Skin epidermis (tissue), 12 donors: ENCODE measurements at regions not wholly inside any gene's neighbourhood (a gene's known extent, or its start where the extent isn't known, plus 50 kb on each side); places are given as distances from the start of the nearest gene placed in this dataset.
A peak's percentile ranks its signal among the peaks of the same experiment; 100 is the strongest.
"Not testable (repeated sequence)": the region's sequence is repeated elsewhere in the genome, so short reads cannot be mapped to it uniquely, and the experiment has no call there.

ENCODE experiments used
- H3K27ac ChIP-seq, 21 experiments: fragments of 200-600 bp; sonication (generic) in 11 of 21; one replicate each; pipeline ENCODE4 v1.5.0; 2020; ENCODE audit warnings: mild to moderate bottlenecking in 3 of 21, inconsistent platforms in 2 of 21, moderate library complexity in 2 of 21
- H3K4me3 ChIP-seq, 7 experiments: fragments of 200-600 bp; sonication (generic) in 2 of 7; one replicate each; pipeline ENCODE4 v1.5.0; 2020; ENCODE audit warnings: inconsistent platforms in 2 of 7, mild to moderate bottlenecking in 2 of 7, moderate library complexity in 1 of 7

DNA sequence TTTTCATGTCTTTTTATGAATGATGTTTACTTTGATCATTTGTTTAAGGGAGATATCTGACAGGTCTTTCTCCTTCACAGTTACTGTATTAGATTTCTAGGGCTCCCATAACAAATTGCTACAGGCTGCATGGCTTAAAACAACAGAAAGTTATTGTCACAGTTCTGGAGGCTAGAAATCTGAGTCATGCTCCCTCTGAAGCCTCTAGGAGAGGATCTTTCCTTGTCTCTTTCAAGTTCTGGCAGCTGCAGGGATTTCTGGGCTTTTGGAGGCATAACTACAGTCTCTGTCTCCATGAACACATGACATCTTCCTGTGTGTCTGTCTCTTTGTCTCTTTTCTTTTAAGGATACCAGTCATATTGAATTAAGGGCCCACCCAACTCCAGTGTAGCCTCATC is 557.3 kb upstream of the SEMA6A start:
- Histone ChIP-seq H3K4me3 (no peak overlapping the region), H3K27ac (peak overlapping the region in 6 of 21 experiments; percentile 3 to 25 (median 8))

DNA sequence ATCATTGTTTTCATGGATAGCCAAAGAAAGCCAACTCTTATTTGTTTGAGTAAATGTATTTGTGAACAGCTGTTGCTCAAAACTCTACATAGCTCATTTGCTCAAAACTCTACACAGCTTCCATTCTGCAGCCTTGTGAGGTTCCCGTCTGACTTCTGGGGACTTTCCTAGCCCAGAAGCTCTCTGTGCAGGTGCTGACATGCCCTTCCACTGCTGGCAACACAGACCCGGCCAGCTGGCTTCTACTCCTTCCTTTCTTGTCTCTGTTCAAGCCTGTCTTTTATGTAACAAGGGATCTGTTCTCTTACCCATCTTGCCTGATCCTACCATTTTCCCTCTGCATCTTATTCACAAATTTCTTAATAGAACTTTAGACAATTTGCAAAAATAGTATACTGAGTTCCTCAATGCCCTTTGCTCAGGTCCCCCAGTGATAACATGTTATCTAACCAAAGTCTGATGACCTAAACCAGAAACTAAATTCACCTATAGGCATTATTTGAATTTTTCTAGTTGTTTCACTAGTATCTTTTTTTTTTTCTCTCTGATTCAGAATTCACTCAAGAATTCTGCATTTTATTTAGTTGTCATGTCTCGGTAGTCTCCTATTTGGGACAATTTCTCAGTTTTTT is 556.5 kb upstream of the SEMA6A start:
- Histone ChIP-seq H3K4me3 (no peak overlapping the region), H3K27ac (peak overlapping the region in 6 of 21 experiments; percentile 3 to 24 (median 7))

- Histone ChIP-seq H3K4me3 (no peak overlapping the region), H3K27ac (no peak overlapping the region)
These were observed 543.9 kb upstream of the SEMA6A start for GRCh38 chr5:117118499-117118898.

- H3K4me3 ChIP-seq, H3K27ac ChIP-seq: not testable (repeated sequence)
These were observed 542.7 kb upstream of the SEMA6A start for GRCh38 chr5:117117314-117117713.

GRCh38 chr5:117110548-117110947 is 535.9 kb upstream of the SEMA6A start:
- Histone ChIP-seq H3K4me3 (no peak overlapping the region), H3K27ac (no peak overlapping the region)

DNA sequence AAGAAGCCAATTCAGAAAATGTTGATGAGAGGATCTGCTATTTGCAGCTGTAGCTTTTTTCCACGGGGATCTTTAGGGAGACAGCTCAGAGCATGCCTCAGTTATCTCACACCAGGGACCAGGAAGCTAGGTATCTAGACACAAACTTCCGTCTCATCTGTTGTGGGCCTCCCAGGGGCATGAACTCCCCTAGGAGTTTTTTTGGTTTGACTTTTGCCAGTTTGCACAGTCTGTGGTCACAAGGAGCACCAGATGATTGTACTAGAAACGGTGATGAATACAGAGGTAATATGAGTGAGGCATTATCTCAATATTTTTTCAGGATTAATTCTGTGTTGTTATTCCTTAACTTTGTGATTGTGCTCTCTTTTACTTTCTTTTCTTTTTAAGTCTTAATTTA is 533.2 kb upstream of the SEMA6A start:
- Histone ChIP-seq H3K4me3 (no peak overlapping the region), H3K27ac (no peak overlapping the region)

DNA sequence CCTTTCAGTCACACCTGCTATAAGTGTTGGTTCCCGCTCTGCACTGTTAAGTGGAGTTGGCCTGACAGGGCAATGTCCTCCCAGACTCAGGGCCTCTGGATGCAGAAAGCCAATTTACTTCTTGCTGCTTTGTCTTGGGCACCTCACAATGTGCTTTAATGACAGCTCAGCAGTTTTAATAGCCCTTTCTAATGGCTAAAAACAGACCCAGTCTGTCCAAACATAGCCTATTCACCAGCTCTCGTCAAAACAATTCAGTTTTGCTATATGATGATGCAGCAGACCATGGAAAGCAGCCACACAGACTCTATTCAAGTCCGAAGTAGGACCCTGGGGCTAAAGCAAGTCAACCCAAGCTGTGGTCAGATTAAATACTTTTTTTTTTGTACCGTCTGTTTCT is 529.1 kb upstream of the SEMA6A start:
- Histone ChIP-seq H3K4me3 (no peak overlapping the region), H3K27ac (no peak overlapping the region)

GRCh38 chr5:117102591-117102990 is 528.0 kb upstream of the SEMA6A start:
- Histone ChIP-seq H3K4me3 (no peak overlapping the region), H3K27ac (no peak overlapping the region)

DNA sequence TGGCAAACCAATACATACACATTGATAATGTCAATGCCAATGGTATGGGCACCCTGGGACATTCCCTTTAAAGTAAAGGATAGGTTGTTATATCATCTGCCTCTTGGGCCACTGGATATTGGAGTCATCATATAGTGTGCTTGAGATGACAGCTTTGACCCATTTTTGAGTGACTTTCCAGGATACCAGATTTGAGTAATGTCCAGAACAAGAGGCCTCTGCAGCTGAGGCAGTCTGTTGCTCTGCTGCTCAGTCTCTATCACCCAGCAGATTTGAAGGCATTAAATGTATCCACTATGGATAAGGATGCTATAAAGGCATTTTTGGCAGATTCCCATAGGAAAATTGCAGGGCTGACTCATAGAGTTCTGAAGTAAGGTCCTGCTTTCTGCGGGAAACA is 525.6 kb upstream of the SEMA6A start:
- H3K27ac ChIP-seq, result no peak overlapping the region

GRCh38 chr5:117098094-117098493 is 523.5 kb upstream of the SEMA6A start:
- H3K4me3 ChIP-seq, result no peak overlapping the region
- H3K27ac ChIP-seq, result no peak overlapping the region

More for the DNA sequence above, 525.6 kb upstream of the SEMA6A start:
- no peak overlapping the region for H3K4me3 ChIP-seq

DNA sequence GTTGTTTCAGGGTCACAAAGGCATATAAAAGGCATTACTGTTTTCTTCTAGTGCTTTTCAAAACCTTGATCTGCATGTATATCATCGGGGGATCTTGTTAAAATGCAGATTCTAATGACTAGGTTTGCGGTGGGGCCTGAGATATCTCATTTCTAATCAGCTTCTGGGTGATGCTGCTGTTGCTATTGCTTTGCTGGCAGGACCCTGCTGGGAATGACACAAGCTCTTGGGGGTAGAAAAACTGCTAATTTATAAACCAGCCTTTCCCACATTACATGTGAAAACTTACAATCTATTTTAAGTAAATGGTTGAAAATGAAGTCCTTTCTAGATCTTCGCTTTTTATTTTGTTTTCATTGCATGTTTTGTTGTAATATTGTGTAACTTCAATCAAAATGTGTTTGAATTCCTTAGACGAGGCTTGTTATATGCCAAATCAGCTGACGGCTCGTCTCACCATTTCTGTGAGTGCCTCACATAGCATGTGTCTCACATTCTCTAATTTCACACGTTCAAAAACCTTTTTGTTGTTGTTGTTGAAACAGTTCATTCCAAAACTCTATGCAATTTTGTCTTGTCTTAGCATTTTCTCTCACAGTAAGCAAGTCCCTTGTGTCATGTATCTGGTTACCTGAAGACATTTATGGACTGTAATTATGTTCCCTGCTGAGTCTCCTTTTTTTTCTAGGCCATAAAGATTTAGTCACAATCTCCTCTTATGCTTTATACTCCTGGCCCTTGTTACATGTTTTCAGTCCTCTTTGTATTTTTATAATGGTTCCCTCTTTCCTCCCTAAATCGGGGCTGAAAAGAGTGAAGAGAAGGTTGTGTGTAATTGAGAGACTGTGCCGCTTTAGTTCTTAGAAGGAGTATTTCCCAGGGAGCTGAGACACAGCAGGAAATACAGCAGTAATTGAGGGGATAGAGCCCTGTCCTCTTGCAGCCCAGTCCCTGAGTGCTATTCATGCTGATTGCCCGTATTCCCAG is 521.0 kb upstream of the SEMA6A start:
- Histone ChIP-seq H3K4me3 (no peak overlapping the region), H3K27ac (no peak overlapping the region)

DNA sequence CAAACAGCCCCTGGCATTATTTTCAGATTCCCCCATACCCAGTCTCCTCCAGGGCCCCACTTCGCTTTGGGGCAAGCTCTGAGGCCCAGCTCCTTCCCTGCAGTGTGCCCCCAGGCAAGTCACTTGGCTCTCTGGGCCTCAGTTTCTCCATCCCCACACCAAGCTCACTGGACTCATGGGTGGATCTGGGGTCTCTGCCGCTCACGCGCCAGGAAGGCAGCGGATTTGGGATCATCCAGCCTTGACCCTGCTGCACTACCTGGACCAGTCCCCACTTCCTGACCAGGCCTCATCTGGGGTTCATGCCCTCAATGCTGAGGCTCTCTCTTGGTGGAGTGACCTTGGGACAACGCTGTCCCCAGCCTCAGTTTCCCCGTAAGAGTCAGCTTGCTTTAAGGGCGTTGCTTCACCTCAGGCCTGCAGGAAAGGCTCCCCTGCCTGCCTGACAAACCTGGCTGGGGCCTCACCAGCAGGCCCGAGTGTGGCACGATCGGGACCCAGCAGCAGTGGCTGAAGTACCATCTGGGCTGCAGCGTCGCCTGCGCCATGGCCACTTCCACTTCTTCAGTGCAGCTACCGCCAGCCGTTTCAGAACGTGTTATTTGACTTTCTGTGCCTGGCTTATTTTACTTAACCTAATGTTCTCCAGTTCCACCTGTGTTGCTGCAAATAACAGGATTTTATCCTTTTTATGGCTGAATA is 519.6 kb upstream of the SEMA6A start:
- H3K27ac ChIP-seq, result no peak overlapping the region
- no peak overlapping the region for H3K4me3 ChIP-seq

GRCh38 chr5:117093653-117094052 is 519.0 kb upstream of the SEMA6A start:
- Histone ChIP-seq H3K4me3 (no peak overlapping the region), H3K27ac (no peak overlapping the region)

DNA sequence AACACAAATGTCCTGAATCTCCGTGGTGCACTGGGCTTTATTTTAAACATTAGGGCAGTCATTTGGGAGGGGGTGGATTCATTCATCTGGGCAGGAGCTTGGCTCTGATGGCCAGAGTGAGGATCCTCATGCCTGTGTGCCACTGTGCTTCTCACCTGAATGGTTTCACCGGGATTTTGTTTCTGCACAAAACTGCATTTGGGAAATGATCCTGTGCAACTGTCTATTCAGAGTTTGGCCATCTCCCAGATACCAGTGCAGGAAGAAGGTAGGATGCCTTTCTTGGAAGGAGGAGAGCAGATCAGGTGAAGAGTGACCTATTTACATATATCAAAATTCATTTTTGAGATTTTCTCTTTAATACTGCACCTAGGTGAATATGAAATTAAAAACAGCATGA is 514.4 kb upstream of the SEMA6A start:
- no peak overlapping the region for H3K27ac ChIP-seq
- H3K4me3 ChIP-seq, result no peak overlapping the region

- no peak overlapping the region for H3K27ac ChIP-seq
These were observed 513.6 kb upstream of the SEMA6A start for GRCh38 chr5:117088176-117088575.

DNA sequence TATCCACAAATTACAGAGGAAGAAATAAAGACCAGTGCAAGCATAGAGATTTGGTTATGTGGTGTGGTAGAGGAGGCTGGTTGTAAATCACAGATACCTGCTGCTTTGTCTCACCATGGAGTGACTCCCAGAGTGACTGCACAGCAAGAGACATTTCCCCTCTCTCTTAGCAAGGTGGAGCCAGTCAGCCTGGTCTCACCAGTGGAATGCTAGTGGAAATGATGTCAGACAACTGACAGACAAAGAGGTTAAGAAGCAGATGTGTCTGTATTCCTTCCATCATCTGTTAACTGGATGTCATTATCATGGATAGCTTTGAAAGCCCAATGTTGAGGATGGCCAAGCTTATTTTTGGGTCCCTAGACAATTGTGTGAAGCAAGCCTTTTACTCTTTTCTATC is 509.4 kb upstream of the SEMA6A start:
- no peak overlapping the region for H3K4me3 ChIP-seq

More at GRCh38 chr5:117088176-117088575, 513.6 kb upstream of the SEMA6A start:
- no peak overlapping the region for H3K4me3 ChIP-seq

DNA sequence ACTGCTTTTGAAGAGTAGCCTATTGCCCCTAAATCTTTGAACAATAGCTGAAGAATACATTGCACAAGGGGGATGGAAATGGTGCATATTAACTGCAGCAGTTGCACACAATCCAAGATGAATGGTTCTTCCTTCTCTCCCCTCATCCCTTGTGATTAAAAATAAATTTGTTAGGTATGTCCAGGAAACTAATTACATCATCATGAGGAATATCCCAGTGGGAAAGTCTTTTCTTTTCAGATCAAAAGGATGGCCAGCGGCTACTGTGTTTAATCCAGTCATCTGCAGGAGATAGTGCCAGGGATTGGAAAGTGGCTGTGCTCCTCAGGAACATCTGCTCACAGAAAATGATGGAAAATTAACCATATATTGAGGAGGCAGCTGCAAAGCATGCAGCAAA is 508.4 kb upstream of the SEMA6A start:
- Histone ChIP-seq H3K4me3 (no peak overlapping the region), H3K27ac (no peak overlapping the region)

More for the DNA sequence above, 509.4 kb upstream of the SEMA6A start:
- H3K27ac ChIP-seq, result no peak overlapping the region

DNA sequence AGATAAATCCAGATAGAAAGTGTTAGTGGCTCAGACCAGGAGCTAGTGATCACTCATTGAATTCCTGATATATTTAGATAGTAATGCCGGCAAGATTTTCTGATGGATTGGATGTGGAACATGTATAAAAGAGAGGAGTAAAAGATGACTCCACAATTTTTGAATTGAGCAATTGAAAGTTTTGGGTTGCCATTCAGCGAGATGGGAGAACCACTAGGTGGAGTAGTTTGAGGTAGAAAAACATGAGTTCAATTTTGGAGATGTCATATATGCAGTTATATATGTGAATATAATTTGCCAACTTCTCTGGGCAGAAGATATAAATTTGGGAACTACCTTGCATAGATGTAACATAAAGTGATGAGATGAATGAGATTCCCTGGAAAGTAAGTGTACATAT is 502.5 kb upstream of the SEMA6A start:
- no peak overlapping the region for H3K27ac ChIP-seq
- H3K4me3 ChIP-seq, result no peak overlapping the region

GRCh38 chr5:117072439-117072838 is 497.8 kb upstream of the SEMA6A start:
- Histone ChIP-seq H3K27ac (no peak overlapping the region), H3K4me3 (no peak overlapping the region)

GRCh38 chr5:117065800-117066199 is 491.2 kb upstream of the SEMA6A start:
- Histone ChIP-seq H3K4me3 (no peak overlapping the region), H3K27ac (no peak overlapping the region)
